Activated CD8-positive, alpha-beta memory T cell treated with anti-CD3 and anti-CD28 coated beads for 24 hours (primary cell): ENCODE measurements at regions not wholly inside any gene's neighbourhood (a gene's known extent, or its start where the extent isn't known, plus 50 kb on each side); places are given as distances from the start of the nearest gene placed in this dataset.

Source experiments
- DNase-seq: peaks from one replicate; pipeline ENCODE4 v3.0.0-alpha.2; 2020

GRCh38 chr3:72698154-72698917, 149.9 kb downstream of the SHQ1 start:
- DNase-seq, result no peak

- DNase-seq, result no peak
Measured at GRCh38 chr3:72697717-72698116, 150.5 kb downstream of the SHQ1 start.

GRCh38 chr3:72696815-72697214, 151.4 kb downstream of the SHQ1 start:
- DNase-seq, result no peak

- no peak for DNase-seq
Measured at GRCh38 chr3:72694398-72694797, 153.8 kb downstream of the SHQ1 start.

- no peak for DNase-seq
Measured at GRCh38 chr3:72692990-72693389, 155.3 kb downstream of the SHQ1 start.

- DNase-seq, result no peak
Measured at GRCh38 chr3:72690629-72691028, 157.6 kb downstream of the SHQ1 start.

GRCh38 chr3:72682936-72683452, 165.3 kb downstream of the SHQ1 start:
- no peak for DNase-seq

- DNase-seq, result no peak
Measured at GRCh38 chr3:72681598-72681997, 166.6 kb downstream of the SHQ1 start.

- no peak for DNase-seq
Measured at GRCh38 chr3:72680766-72681165, 167.5 kb downstream of the SHQ1 start.

- DNase-seq, result no peak
Measured at GRCh38 chr3:72679540-72680198, 168.6 kb downstream of the SHQ1 start.

- no peak for DNase-seq
Measured at GRCh38 chr3:72678867-72679266, 169.4 kb downstream of the SHQ1 start.

- DNase-seq, result no peak
Measured at GRCh38 chr3:72678380-72678779, 169.9 kb downstream of the SHQ1 start.

GRCh38 chr3:72675243-72675642, 173.0 kb downstream of the SHQ1 start:
- DNase-seq, result no peak

- no peak for DNase-seq
Measured at GRCh38 chr3:72673011-72673771, 175.1 kb downstream of the SHQ1 start.

GRCh38 chr3:72669224-72669623, 179.0 kb downstream of the SHQ1 start:
- no peak for DNase-seq

GRCh38 chr3:72666447-72666755, 181.8 kb downstream of the SHQ1 start:
- DNase-seq, result no peak

GRCh38 chr3:72665701-72666446, 182.4 kb downstream of the SHQ1 start:
- DNase-seq, result peak; percentile 82

- no peak for DNase-seq
Measured at GRCh38 chr3:72665103-72665502, 183.1 kb downstream of the SHQ1 start.

GRCh38 chr3:72664184-72664975, 183.9 kb downstream of the SHQ1 start:
- DNase-seq, result no peak

GRCh38 chr3:72663429-72663828, 184.8 kb downstream of the SHQ1 start:
- DNase-seq, result no peak

- DNase-seq, result no peak
Measured at GRCh38 chr3:72661115-72661457, 187.2 kb downstream of the SHQ1 start.
